HG02840 (cell line): ENCODE measurements at regions not wholly inside any gene's neighbourhood (a gene's known extent, or its start where the extent isn't known, plus 50 kb on each side); places are given as distances from the start of the nearest gene placed in this dataset.

Experiments
- ATAC-seq: cut with Tn5 transposase; IDR thresholded peaks from one replicate; pipeline ENCODE4 v1.9.1; 2021; ENCODE audit warnings: mild to moderate bottlenecking, moderate library complexity, moderate number of reproducible peaks; ENCODE audit not compliant: unreplicated experiment, low FRiP score

DNA sequence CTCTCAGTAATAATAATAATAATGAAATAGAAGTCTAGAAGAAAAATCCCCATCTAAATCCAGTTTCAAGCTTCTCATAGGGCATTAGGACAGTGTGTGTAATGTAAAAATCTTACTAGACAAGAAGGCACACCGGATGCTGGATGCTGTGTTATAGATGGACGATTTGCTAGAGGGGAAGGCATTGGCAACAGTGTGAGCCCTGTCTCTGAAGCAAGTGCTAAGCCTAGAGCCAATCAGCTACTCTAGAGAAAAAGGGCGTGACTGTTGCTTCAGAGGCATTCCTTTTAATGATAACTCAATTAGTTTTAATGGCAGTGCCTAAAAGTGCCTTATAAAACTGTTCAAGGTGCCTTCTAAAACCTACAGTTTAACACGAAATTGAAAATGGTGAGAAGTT lies 344.9 kb downstream of the TDRD15 start:
- ATAC-seq: no peak

DNA sequence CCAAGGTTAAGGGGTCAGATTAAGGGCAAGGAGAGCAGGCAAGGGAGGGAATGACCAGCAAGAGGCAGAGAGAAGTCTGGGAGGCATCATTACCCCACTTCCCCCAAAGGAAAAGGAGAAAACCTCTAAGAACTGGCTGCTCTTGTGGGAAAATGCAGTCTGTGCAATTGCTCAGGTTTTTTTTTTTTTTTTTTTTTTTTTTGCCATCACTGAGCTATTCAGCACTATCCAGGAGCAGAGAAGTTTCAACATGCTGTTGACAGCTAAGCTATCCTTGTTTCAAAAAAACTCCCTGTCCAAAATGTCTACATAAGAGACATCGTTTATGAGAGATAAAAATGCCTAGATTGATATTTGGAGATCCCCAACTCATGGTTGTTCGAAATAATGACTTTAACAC lies 345.4 kb downstream of the TDRD15 start:
- no peak for ATAC-seq

DNA sequence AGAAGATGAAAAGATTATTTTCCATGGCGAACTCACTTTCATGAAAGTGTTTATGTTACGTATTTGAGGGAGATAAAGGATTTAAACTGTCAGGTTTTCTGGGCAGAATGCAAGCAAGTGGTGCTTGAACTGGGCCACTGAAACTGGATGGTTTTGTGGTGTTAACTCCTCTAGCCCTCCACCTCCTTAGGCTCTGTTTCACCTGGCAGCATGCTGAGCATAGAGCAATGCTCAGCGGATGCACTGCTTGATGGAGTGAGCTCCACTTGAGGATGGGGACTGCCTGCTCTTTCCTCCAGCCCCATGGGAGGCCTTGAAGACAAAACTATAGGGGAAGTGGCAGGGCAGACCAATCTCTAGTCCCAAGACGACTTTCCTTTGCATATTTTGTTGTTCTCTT lies 345.8 kb downstream of the TDRD15 start:
- no peak for ATAC-seq

DNA sequence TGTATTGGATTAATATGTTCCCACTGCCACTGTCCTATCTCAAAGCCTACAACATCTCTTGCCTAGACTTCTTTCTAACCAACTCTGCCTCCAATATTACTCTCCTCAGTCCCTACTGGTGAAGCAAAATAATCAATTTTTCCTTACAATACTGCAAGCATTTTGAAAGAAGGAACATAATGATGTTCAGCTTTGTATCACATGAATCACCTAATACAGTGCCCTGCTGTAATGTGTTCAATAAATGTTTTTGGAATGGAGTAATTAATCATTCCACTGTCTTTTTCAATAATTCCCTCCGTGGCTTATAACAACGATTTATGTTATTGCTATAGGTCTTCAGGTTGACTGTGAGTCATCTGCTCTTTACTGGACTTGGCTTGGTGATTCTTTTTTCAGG lies 356.4 kb downstream of the TDRD15 start:
- ATAC-seq: no peak

DNA sequence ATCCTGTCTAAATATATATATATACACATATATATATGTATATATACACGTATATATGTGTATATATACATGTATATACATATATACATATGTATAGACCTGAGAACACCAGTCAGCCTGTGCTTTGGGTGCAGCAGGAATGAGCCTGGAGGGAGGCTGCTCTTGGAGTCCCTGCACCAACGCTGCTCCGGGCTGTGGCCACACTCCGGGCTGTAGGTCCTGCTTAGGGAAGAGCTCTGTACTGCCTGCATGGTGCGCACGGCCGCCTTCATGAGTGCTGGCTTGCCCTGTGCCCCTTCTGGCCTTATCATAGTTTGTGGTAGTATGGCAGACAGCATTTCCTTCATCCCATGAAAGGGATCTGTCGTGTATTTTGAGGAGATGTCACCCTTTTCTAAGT lies 360.9 kb downstream of the TDRD15 start:
- ATAC-seq: no peak

DNA sequence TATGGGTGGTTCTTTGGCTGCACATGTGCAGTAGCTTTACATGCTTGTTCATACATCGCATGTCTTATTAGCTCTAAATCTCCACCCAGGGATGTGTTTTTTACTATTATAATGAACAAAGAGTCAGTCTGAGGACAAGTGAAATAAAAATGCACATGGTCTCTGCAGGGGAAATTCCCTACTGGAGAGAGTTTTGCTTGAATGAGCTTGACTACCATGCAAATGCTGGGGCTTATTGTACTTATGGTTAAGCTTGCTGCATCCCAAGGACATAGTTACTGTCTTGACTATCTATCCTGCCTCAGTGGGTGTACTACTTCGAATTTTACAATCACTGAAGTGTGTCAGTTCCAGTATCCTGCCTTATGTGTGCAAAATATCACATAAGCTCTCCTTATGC lies 362.7 kb downstream of the TDRD15 start:
- no peak for ATAC-seq

DNA sequence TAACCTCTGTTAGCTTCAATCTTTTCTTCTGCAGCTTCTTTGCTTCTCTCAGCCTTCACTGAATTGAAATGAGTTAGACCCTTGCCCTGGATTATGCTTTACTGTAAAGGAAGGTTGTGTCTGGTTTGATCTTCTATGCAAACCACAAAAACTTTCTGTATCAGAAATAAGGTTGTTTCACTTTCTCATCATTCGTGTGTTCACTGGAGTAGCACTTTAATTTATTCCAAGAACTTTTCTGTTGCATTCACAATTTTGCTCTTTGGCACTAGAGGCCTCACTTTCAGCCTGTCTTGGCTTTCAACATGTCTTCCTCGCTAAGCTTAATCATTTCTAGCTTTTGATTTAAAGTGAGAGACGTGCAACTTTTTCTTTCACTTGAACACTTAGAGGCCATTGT lies 365.3 kb downstream of the TDRD15 start:
- no peak for ATAC-seq

DNA sequence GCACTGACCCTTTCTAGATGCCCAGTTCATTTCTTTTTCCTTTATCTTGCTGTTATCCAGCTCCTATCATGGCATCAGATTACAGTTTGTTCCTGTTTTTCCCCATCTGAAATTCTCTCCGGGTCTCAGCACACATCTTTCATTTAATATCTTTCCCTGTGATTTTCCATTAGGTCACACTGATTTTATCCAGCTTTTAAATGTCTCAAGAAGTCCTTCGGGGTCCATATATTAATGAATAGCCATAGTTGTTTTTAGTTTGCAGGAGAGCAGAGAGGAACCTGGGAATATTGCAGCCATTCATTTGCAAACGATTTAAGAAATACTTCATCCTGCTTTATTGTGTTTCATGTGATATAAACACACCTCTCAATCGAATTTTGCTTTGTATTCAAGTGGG lies 374.2 kb downstream of the TDRD15 start:
- no peak for ATAC-seq

DNA sequence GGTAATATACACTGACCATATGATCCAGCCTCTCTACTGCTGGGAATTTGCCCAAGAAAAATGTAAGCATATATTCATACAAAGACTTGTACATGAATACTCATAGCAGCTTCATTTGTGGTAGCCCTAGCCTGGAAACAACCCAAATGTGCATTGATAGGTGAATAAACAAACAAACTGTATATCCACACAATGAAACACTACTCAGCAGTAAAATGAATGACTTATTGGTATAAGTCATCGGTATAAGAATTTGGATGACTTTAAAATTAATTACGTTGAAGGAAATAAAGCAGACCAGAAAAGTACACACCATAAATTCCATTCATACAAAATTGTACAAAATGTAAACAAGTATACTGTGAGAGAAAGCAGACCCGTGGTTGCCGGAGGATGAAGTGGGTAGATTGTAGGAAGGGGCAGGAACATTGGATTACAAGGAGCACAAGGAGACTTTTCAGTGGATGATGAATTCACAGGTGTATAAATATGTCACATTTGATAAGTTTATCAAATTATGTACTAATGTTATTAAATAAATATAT lies 376.7 kb downstream of the TDRD15 start:
- no peak for ATAC-seq

DNA sequence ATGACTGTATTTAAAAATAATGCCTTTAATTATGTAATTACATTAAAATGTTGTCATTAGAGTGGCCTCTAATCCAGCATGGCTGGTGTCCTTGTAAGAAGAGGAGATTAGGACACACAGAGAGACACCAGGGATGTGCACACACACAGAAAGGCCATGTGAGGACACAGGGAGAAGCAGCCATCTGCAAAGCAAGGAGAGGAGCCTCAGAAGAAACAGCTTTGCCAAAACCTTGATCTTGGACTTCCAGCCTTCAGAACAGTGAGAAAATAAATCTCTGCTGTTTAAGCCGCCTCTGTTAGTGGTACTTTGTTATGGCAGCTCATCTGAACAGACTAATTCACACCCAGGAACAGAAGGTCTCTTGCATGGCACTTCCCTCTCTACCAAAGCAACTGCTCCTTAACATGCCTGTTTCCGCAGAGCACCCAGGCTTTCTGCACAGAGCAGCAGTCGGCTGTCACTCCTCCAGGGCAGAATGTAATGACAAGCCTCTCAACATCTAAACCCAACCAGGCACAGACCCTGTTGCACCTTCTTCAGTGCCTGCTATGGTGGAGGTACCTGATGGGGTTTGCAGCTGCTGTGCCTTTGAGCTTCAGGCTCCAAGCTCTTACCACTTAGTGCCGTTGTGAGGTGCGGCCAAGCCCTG lies 377.7 kb downstream of the TDRD15 start:
- no peak for ATAC-seq

DNA sequence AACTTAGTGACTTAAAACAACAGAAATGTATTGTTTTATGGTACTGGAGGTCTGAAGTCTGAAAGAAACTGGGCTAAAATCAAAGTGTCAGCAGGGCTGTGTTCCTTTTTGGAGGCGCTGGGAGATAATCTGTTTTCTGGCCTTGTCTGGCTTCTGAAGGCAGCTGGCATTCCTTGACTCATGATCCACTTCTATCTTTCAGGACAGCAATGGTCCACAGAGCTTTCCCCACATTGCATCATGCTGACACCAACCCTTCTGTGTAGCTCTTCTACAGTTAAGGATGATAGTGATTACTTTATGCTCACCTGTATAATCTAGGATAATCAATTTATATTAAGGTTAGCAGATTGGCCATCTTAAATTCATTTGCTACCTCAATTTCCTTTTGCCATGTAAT lies 392.1 kb downstream of the TDRD15 start:
- ATAC-seq: no peak

DNA sequence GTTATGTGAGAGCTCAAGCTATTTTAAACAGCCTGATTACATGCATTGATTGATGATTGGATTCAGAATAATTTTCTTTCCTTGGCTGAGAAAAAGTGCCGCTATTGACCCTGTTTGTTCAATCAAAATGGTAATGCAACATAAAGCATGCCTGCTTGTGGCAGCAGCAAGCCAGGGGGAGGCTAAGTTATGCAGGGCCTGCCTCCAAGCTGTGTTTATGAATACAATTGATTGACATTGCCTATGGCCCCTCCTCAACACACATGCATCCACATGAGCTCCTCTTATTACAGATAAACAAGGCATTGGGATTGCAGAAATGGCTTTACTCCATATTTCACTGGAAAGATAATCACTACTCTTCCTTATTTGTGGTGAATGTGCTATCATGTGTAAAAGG lies 395.6 kb downstream of the TDRD15 start:
- no peak for ATAC-seq

DNA sequence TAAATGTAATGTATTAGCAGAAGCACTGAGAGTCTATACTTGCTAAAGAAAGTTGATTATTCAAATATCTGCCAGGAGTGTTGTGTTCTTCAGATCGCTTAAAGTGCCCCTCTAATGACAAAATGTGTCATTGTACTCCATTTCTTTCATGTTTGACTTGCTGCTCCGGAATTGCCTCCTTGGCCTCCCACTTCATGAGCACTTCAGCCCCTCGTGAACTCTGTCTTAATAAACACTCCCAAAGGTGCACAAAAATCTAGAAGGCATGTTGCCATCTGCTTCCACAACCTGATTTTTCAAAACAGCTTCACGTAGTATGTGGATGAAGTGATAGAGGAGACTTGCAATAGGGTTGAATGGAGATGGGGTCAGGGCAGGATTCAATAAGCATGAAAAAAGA lies 396.1 kb downstream of the TDRD15 start:
- no peak for ATAC-seq

DNA sequence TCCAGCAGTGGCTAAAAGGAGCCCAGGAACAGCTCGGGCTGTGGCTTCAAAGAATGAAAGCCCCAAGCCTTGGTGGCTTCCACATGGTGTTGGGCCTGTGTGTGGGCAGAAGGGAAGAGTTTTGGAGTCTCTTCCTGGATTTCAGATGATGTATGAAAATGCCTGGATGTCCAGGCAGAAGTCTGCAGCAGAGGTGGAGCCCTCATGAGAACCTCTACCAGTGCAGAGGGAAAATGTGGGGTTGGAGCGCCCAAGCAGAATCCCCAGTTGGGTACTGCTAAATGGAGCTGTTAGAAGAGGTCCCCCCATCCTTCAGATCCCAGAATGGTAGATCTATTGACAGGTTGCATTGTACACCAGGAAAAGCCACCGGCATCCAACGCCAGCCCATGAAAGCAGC lies 412.1 kb downstream of the TDRD15 start:
- no peak for ATAC-seq

DNA sequence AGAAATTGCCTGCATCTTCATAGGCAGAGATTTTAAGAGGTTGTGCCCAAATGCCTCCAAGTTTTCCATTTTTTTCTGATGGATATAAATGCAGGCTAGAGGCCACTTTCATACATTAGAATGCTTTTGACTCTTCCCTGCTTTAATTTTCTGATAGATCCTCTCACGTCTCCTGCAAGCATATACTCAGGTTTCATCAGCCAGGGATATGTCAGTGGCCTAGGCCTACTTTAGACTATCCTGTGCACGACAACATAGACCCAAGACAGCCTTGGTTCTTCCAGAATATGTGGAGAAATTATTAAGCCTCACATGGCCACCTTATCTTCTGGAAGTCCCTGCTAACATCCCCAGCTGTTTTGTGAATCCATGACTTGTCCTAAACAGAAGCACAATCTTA lies 415.9 kb downstream of the TDRD15 start:
- no peak for ATAC-seq

DNA sequence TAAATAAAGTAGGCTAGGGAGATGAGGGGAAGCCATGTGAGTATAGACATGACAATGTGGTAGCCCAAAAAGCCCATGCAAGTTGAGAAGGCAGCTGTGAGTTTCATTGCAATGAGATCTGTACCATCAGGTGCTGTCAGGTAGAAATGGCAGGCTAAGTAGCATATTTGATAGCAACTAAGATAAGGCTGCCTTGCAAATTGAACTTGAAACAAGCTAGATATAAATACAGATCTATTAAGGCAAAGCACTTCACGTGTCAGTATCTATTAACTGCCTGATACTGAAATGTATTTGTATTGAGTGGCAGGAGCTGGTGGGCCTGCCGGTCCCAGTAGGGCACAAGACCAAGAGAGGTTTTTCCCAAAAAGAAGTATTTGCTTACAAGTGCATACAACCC lies 419.9 kb downstream of the TDRD15 start:
- no peak for ATAC-seq

DNA sequence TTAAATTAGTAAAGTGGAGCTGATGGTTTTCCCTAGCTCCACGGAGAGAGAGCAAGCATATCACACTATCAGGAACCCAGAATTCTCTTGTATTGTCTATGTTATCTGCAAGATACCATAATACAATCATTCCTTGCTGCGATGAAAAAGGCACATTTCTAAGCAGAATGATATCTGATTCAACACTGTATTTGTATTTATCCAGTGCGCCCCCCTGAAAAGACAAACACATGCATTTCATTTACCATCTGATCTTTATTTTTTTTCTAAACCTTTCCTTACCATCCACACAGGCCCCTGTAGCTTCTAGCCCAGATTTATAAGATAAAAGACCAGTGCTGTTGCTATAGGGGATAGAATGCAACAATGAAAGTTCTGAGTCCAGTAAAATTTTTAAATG lies 420.6 kb downstream of the TDRD15 start:
- ATAC-seq: no peak

DNA sequence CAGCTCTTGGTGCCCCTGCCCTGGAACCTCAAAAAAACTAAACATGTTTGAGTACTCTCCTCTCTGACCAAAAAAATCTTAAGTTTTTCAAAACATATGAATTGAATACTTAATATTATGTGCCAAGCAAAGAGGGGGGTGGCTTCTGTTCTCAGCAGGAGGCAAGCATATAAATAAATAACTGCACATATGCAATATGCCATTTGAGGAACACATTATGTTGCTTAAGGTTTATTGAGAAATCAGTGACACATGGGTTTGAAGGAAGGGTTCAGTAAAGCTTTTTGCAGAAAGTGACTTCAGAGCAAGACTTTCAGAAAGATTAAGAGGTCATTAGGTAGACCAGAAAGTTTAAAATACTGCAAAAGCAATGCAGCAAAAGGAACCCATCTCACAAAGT lies 429.2 kb downstream of the TDRD15 start:
- no peak for ATAC-seq

DNA sequence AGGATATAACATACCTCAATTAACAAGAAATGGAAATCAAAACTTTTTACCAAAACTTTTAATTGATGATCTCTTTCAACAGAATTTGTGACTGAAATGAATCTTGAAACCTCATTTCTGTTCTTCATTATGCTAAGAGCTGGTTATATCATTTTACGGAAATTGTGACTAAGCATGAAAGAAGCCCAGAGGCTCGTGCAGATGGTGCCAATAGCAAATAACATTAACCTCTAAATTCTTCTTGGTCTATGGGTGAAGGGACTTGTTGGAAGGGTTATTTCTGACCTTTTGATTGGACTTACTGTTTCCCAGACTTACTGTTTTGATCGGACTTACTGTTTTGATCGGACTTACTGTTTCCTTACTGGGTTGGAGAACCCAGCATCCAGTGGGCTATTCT lies 435.6 kb downstream of the TDRD15 start:
- ATAC-seq: no peak

DNA sequence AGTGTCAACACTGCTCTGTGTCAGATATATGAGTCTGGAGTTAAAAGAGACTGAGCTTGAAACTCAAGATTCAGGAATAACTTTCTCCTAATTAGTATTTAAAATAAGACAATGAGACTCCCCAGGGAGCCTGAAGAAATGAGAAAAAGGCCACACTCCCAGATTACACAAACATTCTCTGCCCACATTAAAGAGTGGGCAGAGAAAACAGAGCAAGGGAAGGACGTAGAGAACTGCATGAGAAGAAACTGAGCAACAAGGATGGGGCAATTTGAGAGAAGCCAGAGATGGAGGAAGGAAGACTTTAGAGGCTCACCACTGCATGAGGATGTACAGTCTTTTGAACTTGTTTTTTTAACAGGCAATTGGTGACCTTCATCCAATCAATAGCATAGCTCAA lies 438.2 kb downstream of the TDRD15 start:
- no peak for ATAC-seq

DNA sequence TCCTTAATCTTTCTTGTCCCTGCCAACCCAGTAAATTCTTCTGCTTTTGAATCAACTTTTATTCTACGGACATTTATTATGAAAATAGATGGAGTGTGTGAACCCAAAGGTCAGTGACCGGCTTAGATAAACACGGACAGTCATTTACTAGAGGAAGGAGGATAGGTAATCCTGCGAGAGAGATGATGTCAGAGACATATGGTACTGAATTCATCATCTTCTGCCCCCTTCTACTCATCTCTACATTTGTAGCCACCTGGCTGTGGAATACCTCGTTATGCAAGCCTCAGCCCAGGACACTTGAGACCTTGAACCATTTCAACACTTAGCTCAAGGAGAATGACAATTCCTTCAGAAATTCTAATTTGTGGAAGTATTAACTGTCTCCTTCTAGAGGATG lies 443.6 kb downstream of the TDRD15 start:
- ATAC-seq: no peak

DNA sequence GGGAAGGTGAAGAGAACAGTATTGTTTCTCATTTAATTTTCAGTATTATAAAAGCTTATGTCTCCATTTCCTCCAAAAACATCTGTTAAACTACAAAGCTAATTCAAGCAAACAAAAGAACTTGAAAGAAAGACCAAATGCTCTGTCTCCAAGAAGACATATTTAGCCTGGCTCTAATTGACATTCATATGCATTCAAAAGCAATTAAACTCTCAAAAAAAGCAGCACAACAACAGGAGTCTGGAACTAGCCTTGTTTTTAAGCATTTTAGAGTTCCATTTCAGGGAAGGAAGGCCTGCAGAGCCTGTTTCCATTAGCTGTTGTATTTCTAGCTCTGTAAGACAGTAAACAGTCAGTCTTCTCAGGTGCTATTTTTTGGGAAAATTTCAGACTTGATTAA lies 447.9 kb downstream of the TDRD15 start:
- no peak for ATAC-seq

DNA sequence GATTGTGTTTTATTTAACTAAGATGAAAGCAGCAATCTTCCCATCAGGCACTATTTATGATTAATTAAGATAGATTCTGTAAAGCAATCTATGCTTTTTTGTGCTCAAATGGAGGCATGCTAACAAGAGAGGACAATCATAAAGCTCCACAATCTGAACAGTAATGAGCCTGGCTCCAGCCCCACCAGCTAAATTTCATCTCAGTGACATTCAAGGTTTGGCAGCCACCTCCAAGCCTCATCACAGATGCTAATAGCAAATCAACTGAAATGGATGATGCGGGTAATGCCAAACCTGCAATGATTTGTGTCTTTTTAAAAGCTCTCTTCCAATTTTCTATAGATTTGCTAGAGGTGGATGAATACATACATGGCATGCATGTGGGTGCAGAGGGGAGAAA lies 456.6 kb downstream of the TDRD15 start:
- no peak for ATAC-seq
